HCT116 (cell line): ENCODE measurements at regions not wholly inside any gene's neighbourhood (a gene's known extent, or its start where the extent isn't known, plus 50 kb on each side); places are given as distances from the start of the nearest gene placed in this dataset.

Experiments used
- ATAC-seq: fragments of 200-7000 bp; cut with Tn5 transposase; 2 replicates; pipeline ENCODE4 v1.9.1; 2020; ENCODE audit warnings: mild to moderate bottlenecking, moderate library complexity
- BruUV-seq: library from RNA; stranded (reverse); fragments of 400-500 nt; replicated peaks from 2 replicates; lab custom pipeline; 2021; lab: Mats Ljungman, UMichigan
- CTCF ChIA-PET: fragments of 300-600 bp; sonication (Branson Sonifier 250); formaldehyde crosslinking; loops from one replicate; lab custom pipeline; 2021; ENCODE audit warnings: antibody characterized with exemption; lab: Charles Lee
- POLR2A ChIA-PET: fragments of 300-600, 350-600 bp; sonication (Branson Sonifier 250); formaldehyde crosslinking; loops from one replicate; lab custom pipeline; 2021; ENCODE audit warnings: antibody characterized with exemption; lab: Charles Lee
- RAD21 ChIA-PET, 2 experiments: fragments of 300-600 bp; sonication (Branson Sonifier 250); formaldehyde crosslinking; loops; one replicate each; lab custom pipeline; 2023; ENCODE audit warnings: low total read pairs in 2 of 2; ENCODE audit not compliant: uncharacterized antibody in 2 of 2, unreplicated experiment in 2 of 2, low non-redundant PET in 1 of 2; lab: Charles Lee
- DNase-seq: peaks from one replicate; pipeline ENCODE4 v3.0.0-alpha.2; 2010; ENCODE audit warnings: low read depth, low spot score
- H2AFZ ChIP-seq: fragments of 200-600 bp; shearing (Covaris generic), sonication (generic); 2 replicates; pipeline ENCODE4 v1.6.1; 2017; ENCODE audit warnings: low read depth, mixed run types, mixed read lengths, antibody characterized with exemption, low read length; ENCODE audit not compliant: poor library complexity, severe bottlenecking
- H3K27ac ChIP-seq: 2 replicates; pipeline ENCODE4 v1.5.1; 2012; ENCODE audit warnings: low read depth, low read length
- H3K27me3 ChIP-seq: fragments of 200-600 bp; sonication (generic); 2 replicates; pipeline ENCODE4 v1.6.1; 2016; ENCODE audit warnings: mixed run types, low read length, mixed read lengths; ENCODE audit not compliant: insufficient read depth
- H3K36me3 ChIP-seq, 2 experiments: fragments of 200-500 bp in 1 of 2; fragments of 200-600 bp in 1 of 2; sonication (Bioruptor generic) in 1 of 2; sonication (generic) in 1 of 2; 2 replicates each; pipeline versions ENCODE4 v1.5.1 to v1.6.1; 2014 to 2016; ENCODE audit warnings: low read length in 2 of 2, inconsistent platforms in 1 of 2, mixed read lengths in 1 of 2, mixed run types in 1 of 2; ENCODE audit not compliant: insufficient read depth in 2 of 2, control insufficient read depth in 1 of 2
- H3K4me1 ChIP-seq, 2 experiments: fragments of 200-600 bp in 1 of 2; sonication (generic) in 1 of 2; 2 replicates each; pipeline versions ENCODE4 v1.5.1 to v1.6.1; 2012 to 2017; ENCODE audit warnings: low read length in 2 of 2, inconsistent platforms in 1 of 2, mild to moderate bottlenecking in 1 of 2, mixed read lengths in 1 of 2, mixed run types in 1 of 2, moderate library complexity in 1 of 2; ENCODE audit not compliant: insufficient read depth in 2 of 2, control insufficient read depth in 1 of 2
- H3K4me2 ChIP-seq: fragments of 200-600 bp; sonication (generic); 2 replicates; pipeline ENCODE4 v1.6.1; 2017; ENCODE audit warnings: mixed run types, low read length, mixed read lengths
- H3K4me3 ChIP-seq, 2 experiments: fragments of 200-600 bp in 1 of 2; sonication (generic) in 1 of 2; replicated peaks in 1 of 2; 2 replicates each; pipeline ENCODE4 v1.5.1; 2011 to 2016; ENCODE audit warnings: low read length in 2 of 2, control low read depth in 1 of 2, low read depth in 1 of 2, mild to moderate bottlenecking in 1 of 2, mixed read lengths in 1 of 2, mixed run types in 1 of 2
- H3K79me2 ChIP-seq: fragments of 200-600 bp; sonication (generic); 2 replicates; pipeline ENCODE4 v1.6.1; 2017; ENCODE audit warnings: mild to moderate bottlenecking, mixed run types, low read length, moderate library complexity, mixed read lengths; ENCODE audit not compliant: insufficient read depth
- H3K9ac ChIP-seq: fragments of 200-600 bp; sonication (generic); 2 replicates; pipeline ENCODE4 v1.6.1; 2016; ENCODE audit warnings: low read length, mixed read lengths
- H3K9me2 ChIP-seq: fragments of 200-600 bp; sonication (generic), shearing (Covaris generic); 2 replicates; pipeline ENCODE4 v1.6.1; 2017; ENCODE audit warnings: mixed run types, mild to moderate bottlenecking, moderate library complexity; ENCODE audit not compliant: insufficient read depth
- H3K9me3 ChIP-seq, 2 experiments: fragments of 200-500 bp in 1 of 2; fragments of 200-600 bp in 1 of 2; sonication (Bioruptor generic) in 1 of 2; sonication (generic) in 1 of 2; 2 replicates each; pipeline ENCODE4 v1.6.1; 2014 to 2017; ENCODE audit warnings: low read length in 2 of 2, mixed read lengths in 2 of 2, inconsistent platforms in 1 of 2, low read depth in 1 of 2, mild to moderate bottlenecking in 1 of 2, mixed run types in 1 of 2, moderate library complexity in 1 of 2; ENCODE audit not compliant: control insufficient read depth in 1 of 2, insufficient read depth in 1 of 2
- H4K20me1 ChIP-seq: fragments of 200-600 bp; sonication (generic), shearing (Covaris generic); 2 replicates; pipeline ENCODE4 v1.6.1; 2017; ENCODE audit warnings: mixed run types, mild to moderate bottlenecking, moderate library complexity; ENCODE audit not compliant: insufficient read depth
- CEBPB ChIP-seq: IDR thresholded peaks from 2 replicates; pipeline ENCODE4 v1.6.1; 2012; ENCODE audit warnings: low read depth
- ELF1 ChIP-seq: IDR thresholded peaks from 2 replicates; pipeline ENCODE4 v1.6.1; 2012; ENCODE audit warnings: low read depth, borderline replicate concordance
- FOSL1 ChIP-seq: IDR thresholded peaks from 2 replicates; pipeline ENCODE4 v1.6.1; 2012; ENCODE audit warnings: low read depth
- JUND ChIP-seq: IDR thresholded peaks from 2 replicates; pipeline ENCODE4 v1.6.1; 2012
- MAX ChIP-seq: IDR thresholded peaks from 2 replicates; pipeline ENCODE4 v1.6.1; 2012
- POLR2A ChIP-seq: IDR thresholded peaks from 2 replicates; pipeline ENCODE4 v1.7.0; 2011; ENCODE audit warnings: borderline replicate concordance; ENCODE audit not compliant: insufficient read depth, insufficient read length; ENCODE audit errors: extremely low read depth
- POLR2AphosphoS5 ChIP-seq: IDR thresholded peaks from 2 replicates; pipeline ENCODE4 v1.6.1; 2011; ENCODE audit warnings: mild to moderate bottlenecking, low read depth, low read length, moderate library complexity
- RAD21 ChIP-seq: IDR thresholded peaks from 2 replicates; pipeline ENCODE4 v1.6.1; 2012; ENCODE audit warnings: low read depth, mild to moderate bottlenecking
- TCF7L2 ChIP-seq: IDR thresholded peaks from 2 replicates; pipeline ENCODE4 v1.7.0; 2011; ENCODE audit warnings: borderline replicate concordance, inconsistent platforms; ENCODE audit not compliant: insufficient read depth, insufficient read length; ENCODE audit errors: extremely low read depth
- ZBTB33 ChIP-seq: IDR thresholded peaks from 2 replicates; pipeline ENCODE4 v1.6.1; 2011; ENCODE audit warnings: mild to moderate bottlenecking, low read length, moderate library complexity; ENCODE audit not compliant: insufficient replicate concordance; ENCODE audit errors: extremely low read depth
- ZFX ChIP-seq: fragments of 450-650 bp; IDR thresholded peaks from 2 replicates; pipeline ENCODE4 v1.6.1; 2017
- ZNF274 ChIP-seq: fragments of 200-500 bp; sonication (Bioruptor generic); IDR thresholded peaks from 2 replicates; pipeline ENCODE4 v1.6.1; 2014; ENCODE audit warnings: mild to moderate bottlenecking, low read depth, low read length, inconsistent platforms
- intact Hi-C: fragments of 100-400 bp; cut with micrococcal nuclease; formaldehyde crosslinking; loops from 2 replicates; pipeline ENCODE4 v1.10.0; 2022

GRCh38 chr11:80948781-80949180 lies 1508.0 kb upstream of the TENM4 start:
- no peak for ATAC-seq
- POLR2A ChIA-PET = no interaction called here
- no TSS peak for BruUV-seq

GRCh38 chr11:80944758-80945157 lies 1503.9 kb upstream of the TENM4 start:
- H2AFZ ChIP-seq = no peak overlapping the region
- H3K4me2 ChIP-seq = no peak overlapping the region
- no peaks in the 10 kb centered on the region for H3K9me2 ChIP-seq
- H3K36me3 ChIP-seq = no peaks in the 10 kb centered on the region
- no peaks in the 10 kb centered on the region for H3K4me1 ChIP-seq
- ATAC-seq (no peak), DNase-seq (no peak)
- H3K79me2 ChIP-seq = no peaks in the 10 kb centered on the region
- intact Hi-C loops = no loop called here
- POLR2A ChIA-PET = no interaction called here
- CTCF ChIA-PET = no interaction called here
- RAD21 ChIA-PET = no interaction called here
- H3K27me3 ChIP-seq = no peaks in the 10 kb centered on the region
- H4K20me1 ChIP-seq = no peaks in the 10 kb centered on the region
- no peak overlapping the region for H3K9ac ChIP-seq
- no TSS peak for BruUV-seq
- no peak overlapping the region for H3K27ac ChIP-seq
- H3K9me3 ChIP-seq = peaks cover 0 to 16% of the 10 kb centered on the region in 2 experiments; a peak in 3 of 4 replicates
- no peak for TF ChIP-seq RAD21
- no peak for TF ChIP-seq ZBTB33
- no peak overlapping the region for H3K4me3 ChIP-seq

More at GRCh38 chr11:80948781-80949180, 1508.0 kb upstream of the TENM4 start:
- intact Hi-C loops = no loop called here
- Histone ChIP-seq H2AFZ (no peak overlapping the region), H4K20me1 (no peaks in the 10 kb centered on the region), H3K4me2 (no peak overlapping the region), H3K9ac (no peak overlapping the region), H3K36me3 (no peaks in the 10 kb centered on the region), H3K79me2 (no peaks in the 10 kb centered on the region), H3K4me3 (no peak overlapping the region), H3K27me3 (no peaks in the 10 kb centered on the region), H3K9me2 (no peaks in the 10 kb centered on the region), H3K9me3 (peaks cover 4 to 19% of the 10 kb centered on the region in 2 experiments; a peak in 2 of 4 replicates), H3K27ac (no peak overlapping the region), H3K4me1 (no peaks in the 10 kb centered on the region)
- no peak for DNase-seq
- no peak for TF ChIP-seq JUND
- TF ChIP-seq POLR2A = no peak
- no peak for TF ChIP-seq ELF1
- no peak for TF ChIP-seq POLR2AphosphoS5
- TF ChIP-seq FOSL1 = no peak
- no peak for TF ChIP-seq TCF7L2
- TF ChIP-seq ZNF274 = no peak
- TF ChIP-seq CEBPB = no peak
- no peak for TF ChIP-seq MAX
- TF ChIP-seq ZFX = no peak
- ChIA-PET RAD21 (no interaction called here), CTCF (no interaction called here)
